Hematopoietic multipotent progenitor cell (in vitro differentiated cells): ENCODE measurements at regions not wholly inside any gene's neighbourhood (a gene's known extent, or its start where the extent isn't known, plus 50 kb on each side); places are given as distances from the start of the nearest gene placed in this dataset.

Experiments
- DNase-seq, 3 donors: peaks; one replicate each; pipeline ENCODE4 v3.0.0-alpha.2; 2011 to 2015; ENCODE audit warnings: low read depth in 2 of 3, low spot score in 2 of 3

DNA sequence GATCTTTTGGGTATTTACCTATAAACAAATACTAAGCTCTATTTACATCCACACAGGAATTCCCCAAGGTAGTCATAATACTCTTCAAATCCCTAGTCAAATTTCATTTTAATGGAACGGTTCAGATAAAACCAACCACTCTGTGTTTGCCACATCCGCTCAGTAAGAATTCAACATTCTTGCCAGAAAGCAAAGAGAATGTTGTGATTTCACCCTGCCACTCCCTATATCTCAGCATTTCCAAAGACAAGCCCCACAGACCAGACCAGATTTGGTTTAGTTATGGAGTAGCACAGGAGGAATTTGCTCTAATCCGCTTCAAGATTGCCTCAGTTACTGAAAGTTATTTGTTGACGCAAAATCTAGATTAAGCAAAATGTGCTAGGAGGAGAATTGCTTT lies 105.6 kb upstream of the SERP2 start:
- DNase-seq: no peak

DNA sequence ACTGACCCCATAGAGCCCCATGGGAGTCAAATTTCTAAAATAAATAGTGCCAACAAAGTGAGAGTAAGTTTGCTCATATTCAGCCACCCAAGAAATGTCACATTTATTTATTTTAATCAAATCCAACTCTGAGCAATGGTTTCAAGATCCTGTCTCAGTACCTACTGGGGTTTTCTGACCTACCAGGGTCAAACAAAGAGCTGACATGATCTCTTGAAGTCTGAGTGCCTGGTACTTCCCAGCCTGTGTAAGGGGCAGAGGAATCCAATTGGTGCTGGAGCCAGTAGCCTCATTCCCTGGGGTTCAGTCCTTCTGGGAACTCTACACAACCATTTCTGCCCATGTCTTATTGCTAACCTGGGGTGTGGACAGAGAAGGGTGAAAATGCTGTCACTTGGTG lies 104.6 kb upstream of the SERP2 start:
- no peak for DNase-seq

- DNase-seq: no peak
Observed at GRCh38 chr13:44270150-44270549, 103.5 kb upstream of the SERP2 start.

- no peak for DNase-seq
Observed at GRCh38 chr13:44271031-44271455, 102.6 kb upstream of the SERP2 start.

DNA sequence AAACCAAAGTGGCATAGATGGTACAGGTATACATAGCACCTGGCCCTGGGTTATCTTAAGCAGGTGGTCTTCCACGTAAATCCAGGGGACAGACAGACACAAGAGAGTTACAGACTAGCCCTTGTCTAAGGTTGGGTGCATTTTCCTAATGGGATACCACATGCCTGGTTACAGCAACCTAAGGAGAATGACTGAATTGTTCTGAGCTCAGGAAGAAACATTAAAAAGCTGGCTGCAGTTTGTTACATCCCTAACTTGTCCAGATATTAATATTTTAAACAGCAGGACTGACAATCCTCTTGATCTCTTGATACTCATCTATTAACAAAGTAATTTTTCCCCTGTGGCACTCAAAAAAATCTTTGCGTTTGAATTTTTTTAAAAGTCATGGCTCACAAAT lies 102.2 kb upstream of the SERP2 start:
- DNase-seq: no peak

GRCh38 chr13:44271915-44272341 lies 101.7 kb upstream of the SERP2 start:
- DNase-seq: no peak

- no peak for DNase-seq
Observed at GRCh38 chr13:44272692-44273091, 100.9 kb upstream of the SERP2 start.

GRCh38 chr13:44273216-44273615 lies 100.4 kb upstream of the SERP2 start:
- DNase-seq: no peak

GRCh38 chr13:44273991-44274770 lies 99.4 kb upstream of the SERP2 start:
- DNase-seq: peak; percentile 25 to 90 (median 74)

GRCh38 chr13:44274771-44275205 lies 98.8 kb upstream of the SERP2 start:
- peak; percentile 21 to 48 (median 26) for DNase-seq

GRCh38 chr13:44275381-44275780 lies 98.2 kb upstream of the SERP2 start:
- DNase-seq: no peak

DNA sequence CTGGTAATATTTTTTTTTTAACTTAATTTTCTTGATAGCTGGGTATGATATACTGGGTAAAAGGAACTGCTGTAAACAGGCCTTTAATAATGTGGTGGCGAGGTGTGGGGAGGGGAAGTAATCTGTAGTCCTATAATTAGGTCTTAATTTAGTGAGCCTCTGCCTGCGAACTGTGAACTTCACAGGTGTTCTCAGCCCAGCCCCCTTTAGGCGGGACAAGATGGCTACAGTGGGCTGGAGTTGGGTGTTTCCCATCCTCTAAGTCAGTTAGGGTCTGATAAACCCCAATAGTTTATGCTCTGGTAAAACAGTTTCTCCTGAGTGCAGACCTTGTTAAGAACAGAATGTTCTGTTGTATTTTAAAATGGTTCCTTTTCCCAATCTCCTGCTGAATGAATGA lies 97.6 kb upstream of the SERP2 start:
- no peak for DNase-seq

GRCh38 chr13:44277459-44277858 lies 96.2 kb upstream of the SERP2 start:
- no peak for DNase-seq

- peak in 1 of 3 donors; percentile 40 for DNase-seq
Observed at GRCh38 chr13:44278166-44278565, 95.5 kb upstream of the SERP2 start.

- DNase-seq: no peak
Observed at GRCh38 chr13:44280456-44280855, 93.2 kb upstream of the SERP2 start.

GRCh38 chr13:44281252-44282000 lies 92.2 kb upstream of the SERP2 start:
- DNase-seq: no peak

DNA sequence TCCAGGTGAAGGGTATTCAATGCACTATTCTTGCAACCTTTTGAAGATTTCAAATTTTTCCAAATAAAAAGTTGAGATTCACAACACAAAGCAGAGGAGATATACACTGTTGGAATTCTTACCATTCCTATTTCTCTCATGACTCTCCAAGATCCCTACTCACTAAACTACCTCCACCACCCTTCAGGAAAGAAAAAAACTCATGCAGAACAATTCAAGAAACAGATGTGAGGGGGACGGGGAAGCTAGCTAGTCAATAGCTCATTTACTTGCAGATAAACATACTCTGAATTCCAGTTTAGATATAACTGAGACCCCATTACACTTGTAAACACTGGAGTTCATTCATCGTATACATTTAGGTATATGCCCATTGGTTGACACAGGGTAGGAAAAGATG lies 90.0 kb upstream of the SERP2 start:
- DNase-seq: no peak

- no peak for DNase-seq
Observed at GRCh38 chr13:44287958-44288357, 85.7 kb upstream of the SERP2 start.

GRCh38 chr13:44292545-44292944 lies 81.1 kb upstream of the SERP2 start:
- peak in 1 of 3 donors; percentile 55 for DNase-seq

GRCh38 chr13:44293374-44293773 lies 80.2 kb upstream of the SERP2 start:
- DNase-seq: no peak

DNA sequence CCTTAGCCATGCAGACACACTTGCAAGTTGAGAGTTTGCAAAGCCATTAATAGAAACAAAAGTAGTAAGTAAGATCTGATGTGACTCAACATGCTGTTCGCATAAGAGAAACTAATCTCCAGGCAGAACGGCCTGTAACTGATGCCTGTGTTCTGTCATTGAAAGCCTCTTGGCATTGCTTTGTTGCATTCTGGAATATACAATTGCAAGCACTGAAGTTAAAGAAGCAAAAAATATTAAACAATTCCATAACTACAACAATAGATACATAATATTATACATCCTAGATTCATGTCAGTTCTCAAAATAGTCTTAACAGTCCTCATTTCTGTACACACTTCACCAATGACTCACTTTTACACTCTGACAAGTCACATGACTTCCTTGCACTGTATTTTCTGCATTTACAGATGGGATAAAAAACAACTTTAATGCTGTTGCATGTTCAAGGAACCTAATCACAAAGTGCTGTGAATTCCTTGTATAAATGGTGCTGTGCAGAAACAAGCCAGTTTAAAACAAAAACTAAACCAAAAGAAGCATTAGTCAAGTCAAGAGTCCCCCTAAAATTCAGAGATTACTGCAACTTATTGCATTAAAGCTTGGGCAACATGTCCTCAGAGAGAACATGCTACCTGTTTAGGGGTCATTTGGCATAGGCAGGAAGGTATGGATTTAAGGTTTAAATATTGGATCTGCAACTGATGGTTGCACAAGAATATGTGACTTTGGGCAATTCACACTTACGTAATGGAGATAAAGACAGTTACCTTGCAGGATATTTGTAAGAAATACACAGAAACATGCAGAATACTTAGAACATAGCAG lies 79.5 kb upstream of the SERP2 start:
- DNase-seq: peak in 1 of 3 donors; percentile 24
